GM04503 (cell line): ENCODE measurements at regions not wholly inside any gene's neighbourhood (a gene's known extent, or its start where the extent isn't known, plus 50 kb on each side); places are given as distances from the start of the nearest gene placed in this dataset.

ENCODE experiments used
- DNase-seq: peaks from one replicate; pipeline ENCODE4 v3.0.0-alpha.2; 2012; ENCODE audit warnings: low read depth

DNA sequence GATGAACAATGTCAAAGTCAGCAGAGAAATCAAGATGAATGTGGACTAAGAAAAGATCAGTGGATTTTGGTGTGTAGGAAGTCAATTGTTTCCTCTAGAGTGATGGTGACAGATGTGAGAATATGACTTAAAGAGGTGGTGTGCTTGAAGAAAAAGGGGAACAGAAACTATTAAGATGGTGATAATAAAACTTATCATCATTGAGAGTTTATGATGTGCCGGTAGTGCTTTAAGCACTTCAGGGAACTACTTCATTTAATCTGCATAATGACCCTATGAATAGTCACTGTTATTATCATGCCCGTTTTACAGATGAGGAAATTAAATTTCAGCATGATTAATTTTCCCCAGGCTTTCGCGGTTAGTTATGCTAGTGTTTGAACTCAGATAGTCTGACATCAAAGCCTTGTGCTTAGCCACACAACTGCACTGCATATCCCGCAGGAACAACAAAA lies 246.9 kb upstream of the LRRC7 start:
- DNase-seq: no peak

DNA sequence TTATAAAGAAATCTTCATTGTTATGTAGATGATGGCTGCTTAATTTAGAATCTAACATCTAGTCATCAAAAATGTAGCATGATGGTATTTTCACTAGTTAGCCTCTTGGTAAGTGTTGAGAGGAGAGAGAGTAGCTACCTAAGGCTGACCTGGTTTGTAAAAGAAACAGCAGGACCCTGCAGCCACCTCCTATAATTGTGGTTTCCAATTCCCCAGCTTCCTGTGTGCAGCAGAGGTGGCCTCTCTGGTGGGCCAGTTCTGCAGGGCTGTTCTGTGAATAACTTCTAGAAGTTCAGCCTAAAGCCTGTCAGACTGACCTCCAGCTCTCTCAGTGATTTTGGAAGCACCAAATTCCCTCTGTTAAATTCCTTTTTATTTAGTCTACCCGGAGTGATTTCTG lies 246.4 kb upstream of the LRRC7 start:
- DNase-seq: no peak

DNA sequence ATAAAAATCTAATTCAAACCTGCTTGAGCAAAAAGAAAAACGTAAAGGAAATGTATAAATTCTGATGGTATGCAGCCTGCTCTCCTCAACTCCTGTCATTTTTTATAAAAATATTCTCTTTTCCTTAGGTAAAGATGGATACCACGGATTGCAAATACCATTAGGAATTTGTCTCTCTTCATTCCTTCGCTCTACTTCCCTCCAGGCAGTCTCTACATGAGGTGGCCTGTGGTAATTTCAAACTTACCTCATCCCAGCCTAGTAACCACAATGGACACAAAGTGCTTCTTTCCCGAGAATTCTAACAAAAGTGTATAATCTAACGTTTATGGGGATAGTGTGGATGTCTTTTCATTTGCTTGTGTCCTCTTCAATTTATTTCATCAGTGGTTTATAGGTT lies 239.5 kb upstream of the LRRC7 start:
- no peak for DNase-seq

DNA sequence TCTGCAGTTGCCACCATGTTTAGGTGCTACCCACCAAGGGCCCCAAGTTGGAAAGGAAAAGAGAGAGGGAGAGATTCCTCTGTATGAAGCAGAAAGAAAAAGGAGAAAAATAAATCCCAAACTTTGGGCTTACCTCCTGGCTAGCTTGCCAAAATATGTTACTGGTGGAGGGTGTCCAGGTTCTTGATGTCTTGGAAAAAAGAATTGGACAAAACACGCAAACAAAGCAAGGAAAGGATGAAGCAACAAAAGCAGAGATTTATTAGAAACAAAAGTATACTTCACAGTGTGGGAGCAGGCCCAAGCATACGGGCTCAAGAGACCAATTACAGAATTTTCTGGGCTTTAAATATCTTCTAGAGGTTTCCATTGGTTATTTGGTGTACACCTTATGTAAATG lies 204.5 kb upstream of the LRRC7 start:
- no peak for DNase-seq

DNA sequence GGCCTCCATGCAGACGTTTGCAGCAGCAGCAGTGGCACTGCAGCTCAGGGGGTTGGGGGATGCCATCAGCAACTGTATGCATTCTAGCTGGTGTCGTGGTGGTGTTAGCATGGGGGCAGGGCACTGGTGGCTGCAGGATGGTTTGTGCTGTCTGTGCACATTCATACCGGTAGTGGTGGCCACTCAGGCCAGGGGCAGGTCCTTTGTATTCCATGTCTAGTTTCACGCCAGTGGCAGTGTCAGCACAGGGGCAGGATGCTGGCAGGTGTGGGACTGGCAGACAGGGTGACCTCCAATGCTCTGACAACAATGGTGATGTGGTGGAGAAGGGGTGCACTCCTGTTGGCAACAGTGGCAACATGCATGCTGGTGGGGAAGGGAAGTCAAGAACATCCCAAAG lies 194.2 kb upstream of the LRRC7 start:
- DNase-seq: no peak

DNA sequence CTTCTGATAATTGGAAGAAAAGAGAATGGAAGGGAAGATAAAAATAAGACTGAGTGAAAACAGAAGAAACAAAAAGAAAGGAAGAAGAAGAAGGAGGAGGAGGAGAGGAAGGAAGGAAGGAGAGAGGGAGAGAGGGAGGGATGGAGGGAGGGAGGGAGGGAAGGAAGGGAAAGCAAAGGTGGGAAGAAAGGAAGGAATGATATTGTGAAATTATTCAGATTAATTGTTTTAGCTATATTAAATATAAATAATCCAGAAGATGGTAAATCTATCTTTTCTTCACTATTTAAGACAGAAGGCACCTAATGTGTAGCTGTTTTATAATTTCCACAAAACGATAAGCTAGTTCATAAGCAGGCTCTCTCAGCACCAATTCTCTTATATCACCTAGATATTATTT lies 191.3 kb upstream of the LRRC7 start:
- DNase-seq: no peak

DNA sequence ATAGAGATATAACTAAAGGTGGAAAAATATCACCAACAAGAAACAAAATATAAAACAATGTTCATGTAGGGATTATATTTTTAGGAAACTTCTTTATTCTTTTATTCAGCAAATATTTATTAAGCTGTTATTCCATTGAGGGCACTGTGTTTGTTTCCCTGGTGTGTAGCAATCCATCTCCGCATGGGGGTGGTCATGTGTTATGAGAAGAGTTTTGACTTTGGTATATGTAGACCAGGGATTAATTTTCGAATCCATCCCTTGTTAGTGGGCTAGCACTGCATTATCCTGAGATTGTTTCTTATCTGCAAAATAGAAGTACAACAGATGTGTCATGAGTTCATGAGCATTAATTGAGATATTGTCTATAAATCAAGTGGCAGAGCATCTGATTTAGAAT lies 190.2 kb upstream of the LRRC7 start:
- no peak for DNase-seq

DNA sequence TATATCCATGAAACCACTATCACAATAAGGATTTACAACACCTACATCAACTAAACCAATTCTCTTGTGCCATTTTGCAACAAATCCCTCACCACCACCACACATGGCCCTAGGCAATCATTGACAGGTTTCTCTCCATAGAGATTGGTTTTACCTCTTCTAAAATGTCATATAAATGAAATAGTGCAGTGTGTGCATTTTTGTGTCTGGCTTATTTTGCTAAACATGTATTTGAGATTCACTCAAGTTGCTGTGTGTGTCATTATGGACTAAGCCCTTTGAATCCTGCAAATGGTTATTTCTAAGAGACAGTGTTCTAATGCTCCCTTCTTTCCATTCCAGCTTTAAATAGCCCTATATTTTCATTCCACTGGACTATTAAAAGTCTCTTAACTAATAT lies 179.7 kb upstream of the LRRC7 start:
- no peak for DNase-seq

DNA sequence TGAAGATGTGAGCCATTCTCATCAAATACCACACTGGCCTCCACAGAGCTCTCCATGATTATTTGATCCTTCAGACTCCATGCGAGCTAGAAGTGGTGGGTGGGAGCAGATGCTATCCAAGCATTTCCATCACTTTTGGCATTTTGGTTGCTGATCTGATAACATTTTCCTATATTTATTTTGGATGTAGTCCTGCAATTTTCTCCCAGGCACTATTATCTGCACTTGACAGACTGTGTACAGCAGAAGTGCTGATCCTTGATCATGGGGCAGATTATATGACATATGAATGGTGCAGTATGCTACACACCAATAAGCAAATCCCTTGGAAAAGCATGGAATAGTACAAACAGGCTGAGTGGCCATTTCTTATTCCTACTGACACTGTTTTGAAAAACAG lies 167.6 kb upstream of the LRRC7 start:
- DNase-seq: no peak

DNA sequence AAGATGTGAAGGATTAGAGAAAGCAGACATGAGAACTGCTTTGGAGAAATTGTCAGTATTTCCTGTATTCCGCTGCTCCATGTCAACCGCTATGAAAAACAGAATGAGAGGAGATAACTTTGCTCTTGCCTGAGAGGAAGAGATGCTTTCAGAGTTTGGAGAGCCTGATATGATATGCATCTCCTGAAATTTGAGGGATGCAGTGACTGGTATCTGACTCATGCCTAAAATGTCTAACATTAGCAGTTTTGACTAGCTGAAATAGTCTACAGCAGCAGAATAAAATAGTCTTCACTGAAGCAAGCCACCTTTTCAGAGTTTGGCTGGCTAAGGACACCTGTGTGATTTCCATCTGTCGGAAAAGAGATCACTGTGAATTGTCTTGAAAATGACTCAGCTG lies 165.8 kb upstream of the LRRC7 start:
- no peak for DNase-seq

DNA sequence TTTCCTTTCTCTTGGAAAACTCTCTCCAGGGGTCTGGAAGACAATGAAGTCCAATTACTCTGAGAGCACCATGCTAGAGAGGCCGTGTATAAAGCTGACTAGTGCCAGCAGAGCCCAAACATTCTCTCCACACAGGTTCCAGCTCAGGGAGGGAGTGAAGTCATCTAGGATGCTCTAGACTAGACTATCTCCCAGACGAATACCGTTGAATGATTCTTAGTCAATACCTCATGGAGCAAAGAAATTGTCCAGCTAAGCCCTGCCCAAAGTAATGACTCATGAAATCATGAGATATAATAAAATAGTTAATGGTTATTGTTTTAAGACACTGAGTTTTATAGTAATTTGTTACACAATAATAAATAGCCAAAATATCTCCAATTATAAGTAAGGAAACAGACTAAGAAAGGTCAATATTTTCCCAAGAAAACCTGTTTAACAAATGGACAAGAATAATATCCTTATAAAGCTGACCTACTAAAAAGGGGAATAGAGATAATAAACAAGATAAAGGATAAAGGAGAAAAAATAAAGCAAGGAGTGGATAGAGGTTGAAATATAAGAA lies 163.9 kb upstream of the LRRC7 start:
- no peak for DNase-seq

DNA sequence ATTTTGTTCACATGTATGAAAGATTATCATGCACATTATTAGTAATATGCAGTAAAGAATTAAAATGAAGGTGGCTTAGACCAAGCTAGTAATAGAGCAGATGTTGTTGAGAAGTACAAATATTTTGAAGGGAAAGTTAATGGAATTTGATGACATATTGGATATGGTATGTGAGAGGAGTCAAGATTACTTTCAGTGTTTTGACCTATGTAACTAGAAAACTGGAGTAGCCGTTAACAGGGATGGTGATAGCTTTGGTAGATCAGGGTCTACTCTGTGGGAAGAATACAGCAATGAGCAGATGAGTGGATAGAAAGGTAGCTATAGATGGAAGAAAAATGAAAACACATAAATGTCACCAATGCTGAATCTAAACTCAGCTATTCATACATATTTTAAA lies 163.2 kb upstream of the LRRC7 start:
- DNase-seq: no peak

DNA sequence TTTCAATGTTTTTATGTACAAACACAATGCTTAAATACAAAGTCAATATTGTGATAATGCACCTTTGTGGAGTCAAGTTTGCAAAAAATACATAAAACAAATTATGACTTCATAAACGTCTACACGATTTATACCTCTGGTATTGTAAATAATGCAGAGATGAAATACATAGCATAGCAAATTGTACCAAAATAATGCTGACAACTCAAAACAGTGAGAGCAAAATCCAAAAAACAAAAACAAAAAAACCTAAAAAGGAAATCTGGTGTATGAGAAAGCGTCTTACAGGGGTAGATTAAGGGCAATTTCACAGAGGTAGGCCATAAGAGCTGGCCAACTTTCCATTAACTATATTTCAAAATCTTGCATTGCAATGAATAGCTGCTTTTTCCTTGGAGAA lies 161.5 kb upstream of the LRRC7 start:
- DNase-seq: no peak

DNA sequence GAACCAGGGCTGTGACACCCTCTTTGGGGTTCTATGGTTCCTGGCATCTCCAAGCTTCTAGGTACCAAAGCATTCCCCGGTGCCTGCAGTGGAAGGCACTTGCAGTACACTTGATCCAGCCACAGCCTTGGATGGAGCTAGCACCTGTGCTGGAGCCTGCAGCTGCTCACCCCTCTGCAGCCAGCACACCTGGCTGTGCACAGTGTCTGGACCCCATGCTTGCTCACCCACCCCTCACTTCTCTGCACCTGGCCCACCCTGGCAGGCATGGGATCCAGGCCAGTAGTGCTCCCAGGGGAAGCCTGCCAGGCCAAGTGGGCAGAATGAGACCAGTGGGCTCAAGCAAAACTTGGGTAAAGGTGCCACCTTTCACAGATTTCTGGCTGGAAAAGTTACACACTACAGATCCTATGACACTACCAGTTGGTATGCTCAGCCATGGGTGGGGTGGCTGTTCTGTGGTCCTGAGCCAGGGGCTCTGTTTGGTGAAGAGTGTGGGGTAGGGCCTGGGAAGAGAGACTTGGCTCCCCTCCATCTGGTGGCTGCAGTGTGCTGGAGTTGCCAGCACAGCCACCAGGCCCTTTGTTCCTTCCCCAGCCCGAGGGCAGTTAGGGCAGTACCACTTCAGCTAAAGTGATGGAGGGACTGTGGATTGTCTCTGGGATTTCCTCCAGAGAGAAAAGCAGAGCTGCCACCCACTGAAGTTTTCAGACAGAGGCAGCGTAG lies 157.8 kb upstream of the LRRC7 start:
- DNase-seq: no peak

DNA sequence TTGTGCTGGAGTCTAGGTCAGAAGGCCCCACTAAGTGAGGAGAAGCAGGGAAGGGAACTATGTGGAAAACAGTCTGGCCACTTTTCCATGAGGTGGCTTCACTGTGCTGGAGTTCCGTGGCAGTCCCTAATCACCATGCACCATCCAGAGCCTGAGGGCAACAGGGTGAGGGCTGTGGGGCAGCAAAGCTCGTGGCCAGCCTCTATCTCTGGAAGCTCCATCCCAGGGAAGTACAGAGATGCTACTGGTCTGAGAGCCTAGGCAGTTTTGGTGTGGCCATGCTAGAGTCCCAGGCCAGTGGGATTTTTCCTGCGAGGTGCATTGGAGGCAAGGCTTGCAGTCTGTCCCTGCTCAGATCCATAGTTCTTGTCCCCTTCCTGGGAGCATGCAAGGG lies 157.3 kb upstream of the LRRC7 start:
- DNase-seq: no peak

DNA sequence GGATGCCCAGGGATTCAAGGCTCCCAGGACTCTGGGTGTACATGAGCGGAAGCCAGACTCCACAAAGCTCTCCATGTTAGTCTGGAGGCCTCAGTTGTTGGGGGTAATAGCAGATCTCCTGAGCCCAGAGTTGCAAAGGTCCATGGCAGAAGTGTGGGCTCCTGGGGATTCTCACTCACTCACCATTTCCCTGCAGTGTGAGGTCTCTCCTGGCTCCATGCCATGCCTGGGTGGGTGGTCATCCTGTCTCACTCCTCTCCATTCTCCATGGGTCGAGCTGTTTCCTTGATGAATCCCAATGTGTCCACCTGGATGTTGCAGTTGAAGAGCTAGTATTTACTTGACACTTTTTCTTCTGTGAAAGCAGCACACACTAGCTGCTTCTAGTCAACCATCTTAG lies 156.8 kb upstream of the LRRC7 start:
- no peak for DNase-seq

DNA sequence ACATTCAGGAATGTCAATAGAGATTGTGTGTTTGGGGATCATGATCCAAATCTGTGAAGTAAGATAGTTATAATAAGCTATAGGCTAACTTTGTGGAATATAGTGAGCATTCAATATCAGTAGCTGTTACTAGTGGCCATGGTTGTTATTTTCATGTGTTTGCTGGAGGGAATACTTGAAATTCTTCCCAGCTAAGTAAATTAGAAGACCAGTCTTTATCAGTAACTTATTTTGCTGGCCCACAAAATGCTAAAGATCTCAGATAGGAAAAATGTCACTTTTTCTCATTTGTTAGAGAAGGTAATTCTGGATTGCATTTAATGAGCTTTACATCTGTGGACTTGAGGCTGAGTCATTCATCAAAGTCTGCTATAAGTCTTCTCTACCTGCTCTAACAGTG lies 156.1 kb upstream of the LRRC7 start:
- no peak for DNase-seq

DNA sequence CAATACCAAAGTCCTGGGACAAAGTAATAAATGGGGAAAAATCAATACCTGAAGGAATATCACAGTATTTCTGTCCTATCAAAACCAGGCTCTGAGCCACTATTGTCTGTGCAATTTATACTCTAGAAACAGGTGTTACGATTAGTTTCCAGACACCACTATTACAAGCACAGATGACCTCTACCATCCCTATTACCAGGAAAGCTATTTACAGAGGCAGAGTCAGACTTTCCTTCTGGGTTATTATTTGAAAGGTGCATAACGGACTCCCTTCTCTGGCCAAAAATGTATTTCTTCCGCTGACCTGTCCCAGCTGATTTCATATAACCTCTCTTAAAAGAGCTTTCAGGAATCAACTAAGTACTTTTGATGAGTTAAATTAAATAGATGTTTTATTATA lies 154.6 kb upstream of the LRRC7 start:
- no peak for DNase-seq

DNA sequence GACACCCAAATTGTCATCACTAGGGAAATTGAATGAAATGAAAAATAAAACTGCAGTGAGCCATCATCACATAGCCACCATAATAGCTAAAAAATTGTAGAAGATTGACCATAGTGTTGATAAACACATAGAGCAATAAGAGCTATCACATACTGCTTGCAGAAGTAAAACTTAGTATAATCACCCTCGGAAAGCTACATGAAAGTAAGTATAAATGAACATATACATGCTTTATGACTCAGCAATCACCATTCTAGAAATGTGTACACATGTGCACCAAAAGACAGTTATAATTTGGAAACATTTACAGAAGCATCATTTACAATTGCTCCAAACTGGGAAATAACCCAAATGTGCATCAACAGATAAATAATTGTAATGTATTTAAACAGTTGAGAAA lies 153.1 kb upstream of the LRRC7 start:
- no peak for DNase-seq

DNA sequence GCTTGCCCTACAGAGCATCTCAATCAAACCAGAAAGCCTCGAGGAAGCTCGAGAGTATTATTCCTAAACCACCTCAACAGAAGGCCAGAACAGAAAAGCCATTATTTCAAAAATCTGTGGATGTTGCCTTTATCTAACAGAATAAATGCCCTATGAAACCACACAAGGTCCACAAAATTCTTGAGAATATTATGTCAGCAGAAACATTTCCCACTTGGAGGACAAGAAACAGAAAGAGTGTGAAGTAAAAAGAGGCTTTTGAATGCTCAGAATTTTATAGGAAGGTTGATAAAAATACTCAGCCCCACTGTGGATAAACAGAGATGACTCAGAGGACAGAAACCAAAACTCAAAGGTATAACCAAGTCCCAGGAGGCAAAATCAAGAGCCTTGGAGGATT lies 146.4 kb upstream of the LRRC7 start:
- DNase-seq: no peak

DNA sequence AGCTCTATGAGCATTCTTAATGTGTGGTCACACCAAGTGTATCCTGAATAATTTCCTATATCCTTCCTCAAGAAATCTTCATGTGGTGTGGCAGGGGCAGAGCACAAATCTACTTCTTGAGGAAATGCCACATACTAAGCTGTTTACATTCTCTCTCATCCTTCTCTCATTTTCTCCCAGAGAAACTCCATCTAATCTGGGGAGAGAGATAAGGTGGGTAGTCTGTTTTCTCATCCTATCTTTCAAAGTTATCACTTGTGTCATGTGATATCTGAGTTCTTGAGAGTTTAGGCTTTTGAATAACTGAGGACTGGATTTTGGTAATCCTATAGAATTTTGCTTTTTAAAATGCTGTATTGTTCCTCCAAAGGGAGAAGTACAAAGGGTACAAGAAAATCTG lies 141.9 kb upstream of the LRRC7 start:
- DNase-seq: no peak

DNA sequence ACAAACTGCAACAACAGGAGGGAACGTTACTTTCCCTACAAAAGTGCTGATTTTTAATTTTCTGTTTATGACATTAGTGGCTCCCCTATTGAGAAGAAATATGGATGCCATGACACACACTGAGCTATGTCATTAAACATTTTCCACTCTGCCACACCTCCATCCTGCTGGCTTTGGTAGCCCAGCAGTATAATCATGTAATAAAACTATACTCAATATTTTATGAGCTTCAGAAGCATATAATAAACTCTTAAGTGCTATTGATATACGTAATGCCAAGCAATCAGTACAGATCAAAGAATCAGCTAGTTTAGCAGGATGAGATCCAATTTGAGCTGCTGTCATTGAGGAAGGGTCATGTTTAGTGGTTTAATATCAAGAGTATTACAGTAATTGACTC lies 141.3 kb upstream of the LRRC7 start:
- DNase-seq: no peak

DNA sequence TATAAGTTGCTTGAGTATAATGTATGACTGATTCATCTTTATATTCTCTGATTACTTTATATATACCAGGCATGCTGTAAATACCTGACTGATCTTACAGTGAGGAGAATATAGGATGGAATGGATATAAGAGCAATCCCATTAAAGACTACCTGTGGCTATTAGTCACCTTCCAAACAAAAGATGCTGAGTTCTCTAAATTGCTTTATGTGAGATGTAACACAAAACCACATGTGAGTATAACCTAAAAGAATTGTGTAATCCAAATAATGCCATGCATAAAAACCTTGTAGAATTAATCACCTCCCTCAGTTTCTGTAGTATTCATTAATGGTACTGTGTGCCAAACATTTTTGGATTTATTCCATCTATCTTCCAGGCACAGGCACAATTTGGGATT lies 134.6 kb upstream of the LRRC7 start:
- DNase-seq: no peak

DNA sequence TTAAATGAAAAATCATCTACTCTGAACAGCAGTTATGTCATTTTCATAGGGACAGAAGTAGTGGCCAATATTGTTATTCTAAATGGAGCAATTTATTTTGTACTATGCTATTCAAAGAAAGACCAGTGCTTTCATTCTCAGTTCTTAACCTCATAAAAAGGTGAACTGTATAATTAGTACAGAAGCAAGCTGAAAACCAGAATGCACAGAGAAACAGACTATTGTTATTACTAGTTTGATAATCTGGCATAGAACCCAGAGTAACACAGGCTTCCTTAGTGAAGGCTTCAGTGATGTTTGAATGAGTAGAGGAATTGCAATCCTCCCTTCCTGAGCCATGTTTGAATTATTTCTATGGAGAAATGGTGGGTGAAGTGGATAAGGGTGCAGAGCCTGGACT lies 131.6 kb upstream of the LRRC7 start:
- DNase-seq: no peak
